Nucleus accumbens (tissue), 56 donors: ENCODE measurements at regions not wholly inside any gene's neighbourhood (a gene's known extent, or its start where the extent isn't known, plus 50 kb on each side); places are given as distances from the start of the nearest gene placed in this dataset.

Experiments
- DNase-seq, 56 donors: peaks; one replicate each; lab custom pipeline; 2025; lab: John Stamatoyannopoulos, UW

DNA sequence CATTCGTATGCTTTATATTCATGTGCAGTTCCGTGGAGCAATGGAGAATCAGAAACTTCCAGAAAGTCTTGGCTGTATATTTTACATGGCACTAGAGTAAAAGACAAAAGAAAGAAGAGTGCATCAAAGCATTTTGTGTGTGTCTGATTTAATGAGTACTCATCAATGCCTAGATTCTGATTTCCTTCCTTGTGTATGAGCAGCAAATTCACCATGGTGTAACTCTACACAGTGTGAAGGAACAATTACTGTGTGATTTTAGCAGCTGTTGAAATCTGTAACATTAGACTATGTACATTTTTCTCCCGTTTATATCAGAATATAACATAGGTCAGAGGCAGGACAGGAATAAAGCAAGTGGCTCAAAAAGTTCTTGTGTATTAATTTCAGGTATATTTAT is 102.0 kb upstream of the TSC22D2 start:
- no peak for DNase-seq

DNA sequence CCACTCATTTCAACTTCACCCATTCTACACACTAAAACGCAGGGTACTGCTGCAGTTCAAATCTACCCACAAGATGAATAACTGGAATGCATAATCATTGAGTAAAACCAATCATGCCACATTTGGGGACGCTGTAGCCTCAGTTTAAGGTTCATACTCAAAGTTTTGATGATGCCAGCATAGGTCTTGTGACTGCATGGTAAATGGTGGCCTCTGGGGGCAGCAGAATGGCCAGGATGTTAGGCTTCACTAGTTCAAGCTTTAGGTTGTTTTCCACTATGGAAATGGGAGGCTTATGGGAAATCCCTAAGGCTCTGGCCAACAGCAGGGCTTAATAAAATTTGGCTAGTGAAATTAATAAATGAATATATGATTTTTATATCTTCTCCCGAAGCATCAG is 104.3 kb upstream of the TSC22D2 start:
- no peak for DNase-seq

DNA sequence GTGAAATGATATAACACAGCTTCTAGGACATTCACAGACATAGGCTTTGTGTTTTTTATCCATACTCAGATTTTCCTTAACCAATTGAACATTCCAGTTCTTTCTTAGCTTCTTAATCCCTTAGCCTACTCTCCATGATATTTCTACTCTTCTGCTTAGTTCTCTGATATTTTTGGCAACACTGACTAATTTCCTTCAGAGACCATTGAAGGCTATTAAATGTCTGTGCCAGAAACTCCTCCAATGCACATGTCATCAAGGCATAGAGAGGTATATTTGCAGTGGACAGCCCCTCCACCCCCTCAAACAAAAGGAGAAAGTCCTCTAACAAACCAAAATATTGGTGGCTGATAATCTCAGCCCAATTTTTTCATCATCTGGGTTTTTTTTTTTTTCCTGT is 105.9 kb upstream of the TSC22D2 start:
- DNase-seq, result no peak

DNA sequence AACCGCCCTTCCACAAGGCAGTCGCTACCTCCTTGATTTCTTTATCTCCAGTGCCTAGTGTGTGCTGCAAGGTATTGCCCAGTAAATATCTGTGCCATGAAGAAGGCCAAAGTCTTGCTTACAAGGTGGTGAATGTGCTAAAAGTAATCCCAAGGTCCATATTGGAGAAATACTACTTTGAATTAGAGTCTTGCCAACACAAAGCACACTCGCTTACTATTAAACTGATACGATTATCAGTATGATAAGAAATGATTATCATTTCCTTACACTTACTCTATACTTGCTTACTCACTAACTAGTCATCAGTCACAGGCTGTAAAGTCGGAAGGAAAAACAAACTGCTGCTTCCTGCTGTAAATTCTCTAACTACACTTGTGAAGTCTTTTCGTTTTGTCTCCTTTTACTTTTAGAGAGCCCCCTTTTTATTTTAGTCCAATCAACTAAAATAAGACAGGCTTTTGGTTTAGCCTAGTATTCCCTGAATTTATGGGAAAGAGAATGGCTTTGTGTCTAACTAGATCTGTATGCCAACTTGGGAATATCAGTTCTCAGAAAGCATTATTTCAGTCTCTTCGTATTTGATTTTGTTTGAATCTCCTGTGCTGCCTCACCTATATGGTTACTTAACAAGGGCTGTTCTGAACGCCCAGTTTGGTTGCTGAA is 107.1 kb upstream of the TSC22D2 start:
- no peak for DNase-seq

DNA sequence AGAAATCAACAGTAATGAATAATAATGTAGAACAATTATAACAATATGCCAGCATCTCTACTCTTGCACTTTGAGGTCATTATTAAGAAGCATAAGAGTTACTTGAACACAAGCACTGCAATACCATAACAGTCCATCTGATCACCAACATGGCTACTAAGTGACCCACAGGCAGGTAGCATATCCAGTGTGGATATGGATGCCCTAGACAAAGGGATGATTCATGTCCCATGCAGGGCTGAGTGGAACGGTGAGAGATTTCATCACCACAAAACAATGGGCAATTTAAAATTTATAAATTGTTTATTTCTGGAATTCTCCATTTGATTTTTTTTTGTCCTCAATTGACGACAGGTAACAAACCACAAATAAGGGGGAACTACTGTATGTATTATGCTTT is 107.7 kb upstream of the TSC22D2 start:
- DNase-seq, result no peak

DNA sequence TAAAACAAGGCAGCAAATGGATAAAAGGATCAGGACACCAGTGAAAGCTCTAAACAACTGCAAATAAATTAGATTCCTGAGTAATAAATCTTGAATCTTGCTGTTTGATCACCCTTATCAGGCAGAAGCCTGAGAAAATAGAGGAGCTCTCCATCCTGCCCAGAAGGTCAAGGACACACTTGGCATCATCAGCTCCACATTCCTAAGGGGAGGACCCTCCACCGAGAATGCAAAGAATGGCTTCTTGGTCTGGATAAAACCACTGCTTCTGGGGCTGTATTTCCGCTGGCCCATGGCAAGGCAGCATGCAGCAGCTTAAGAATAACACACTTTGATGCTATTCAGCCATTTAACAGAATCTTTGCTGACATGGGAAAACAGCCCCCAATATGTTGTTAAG is 108.9 kb upstream of the TSC22D2 start:
- DNase-seq, result no peak

DNA sequence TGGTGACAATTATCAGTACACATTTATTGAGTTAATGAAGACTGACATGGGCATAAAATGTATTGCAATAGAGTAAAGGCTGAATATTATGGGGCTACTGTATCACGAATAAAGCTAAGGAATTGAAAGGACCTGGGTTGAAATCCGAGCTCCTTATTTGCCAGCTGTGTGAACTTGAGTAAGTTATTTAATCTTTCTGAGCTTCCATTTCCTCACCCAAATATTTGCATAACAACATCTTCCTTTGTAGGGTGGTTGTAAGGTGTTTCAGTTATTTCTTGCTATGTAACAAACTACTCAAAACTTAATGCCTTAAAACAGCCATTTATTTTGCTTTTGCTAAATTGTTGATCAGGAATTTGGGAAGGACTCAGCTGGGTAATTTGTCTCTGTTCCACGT is 111.1 kb upstream of the TSC22D2 start:
- no peak for DNase-seq

DNA sequence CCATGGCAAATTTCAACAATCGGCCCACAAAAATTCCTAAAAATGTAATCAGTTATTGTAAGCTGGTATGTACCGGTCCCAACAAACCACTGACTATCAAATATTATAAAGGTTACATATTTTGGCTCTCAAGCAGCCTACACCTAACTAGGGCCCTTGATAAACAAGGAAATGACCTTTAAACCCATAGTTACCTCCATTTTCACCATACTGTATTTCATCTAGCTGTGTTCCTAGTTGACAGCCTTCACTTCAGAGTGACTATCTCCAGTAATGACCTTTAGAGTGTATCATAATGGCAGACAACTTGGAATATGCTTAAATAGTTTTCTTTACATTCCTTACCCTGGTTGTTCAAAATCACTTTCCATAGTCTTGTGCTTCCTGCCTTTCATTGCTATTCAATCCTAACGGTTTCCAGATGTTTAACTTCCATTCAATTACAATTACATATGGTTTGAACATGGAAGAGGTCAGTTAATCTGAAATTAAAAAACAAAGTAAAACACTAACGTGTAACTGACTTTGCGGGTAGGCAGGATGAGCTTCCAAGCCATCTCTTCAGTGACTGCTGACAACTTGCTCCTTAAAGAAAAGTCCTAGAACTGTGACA is 111.9 kb upstream of the TSC22D2 start:
- DNase-seq, result no peak

DNA sequence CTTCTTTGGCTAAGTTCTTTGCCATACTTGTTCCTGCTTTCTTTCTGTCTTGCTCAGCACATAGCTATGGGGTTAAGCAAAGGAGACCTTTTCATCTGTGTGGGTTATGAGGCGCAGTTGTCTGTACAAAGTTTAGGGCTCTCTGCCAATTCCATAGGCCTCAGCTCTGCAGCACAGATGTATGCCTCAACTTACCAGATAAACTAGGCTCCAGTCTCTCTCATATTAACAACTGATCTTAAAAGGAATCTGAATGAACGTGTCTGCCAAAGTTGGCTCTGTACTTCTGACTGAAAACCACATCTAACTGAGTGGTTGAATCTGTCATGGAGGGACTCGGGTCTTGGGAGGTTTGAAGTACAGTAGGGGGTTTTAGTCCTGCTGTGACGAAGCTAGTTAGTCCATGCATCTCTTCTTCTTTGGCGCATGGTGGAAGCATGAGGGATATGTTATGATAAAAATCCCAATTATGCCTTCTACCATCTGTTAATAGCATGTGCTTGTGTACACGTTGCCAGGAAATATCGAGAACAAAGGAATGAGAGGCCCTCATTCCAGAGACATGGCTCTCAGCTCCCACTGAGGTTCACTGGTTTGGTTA is 114.6 kb upstream of the TSC22D2 start:
- DNase-seq, result no peak

DNA sequence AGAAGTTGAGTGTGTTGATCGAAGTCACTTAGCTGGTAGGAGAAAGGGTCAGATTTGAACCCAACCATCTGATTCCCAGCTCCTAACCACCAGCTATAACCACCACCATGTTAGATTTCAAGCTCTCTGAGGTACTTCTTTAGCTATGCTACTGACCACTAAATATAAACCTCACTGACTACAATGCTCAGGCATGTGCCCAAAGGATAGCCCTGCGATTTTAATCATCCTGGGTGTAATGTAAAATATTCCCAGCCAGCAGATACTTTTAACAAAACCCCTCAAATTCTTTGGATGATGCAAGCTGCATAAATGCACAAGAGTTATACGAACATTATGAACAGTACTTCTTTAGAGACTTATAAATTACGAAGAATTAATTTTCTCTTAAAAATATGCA is 115.2 kb upstream of the TSC22D2 start:
- no peak for DNase-seq

DNA sequence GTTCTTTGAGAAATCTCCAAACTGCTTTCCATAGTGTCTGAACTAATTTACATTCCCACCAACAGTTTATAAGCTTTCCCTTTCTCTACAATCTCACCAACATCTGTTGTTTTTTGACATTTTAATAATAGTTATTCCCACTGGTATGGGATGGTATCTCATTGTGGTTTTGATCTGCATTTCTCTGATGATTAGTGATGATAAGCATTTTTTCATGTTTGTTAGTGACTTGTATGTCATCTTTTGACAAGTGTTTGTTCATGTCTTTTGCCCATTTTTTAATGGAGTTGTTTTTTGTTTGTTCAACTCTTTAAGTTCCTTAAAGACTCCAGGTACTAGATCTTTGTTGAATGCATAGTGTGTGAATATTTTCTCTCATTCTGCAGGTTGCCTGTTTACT is 116.6 kb upstream of the TSC22D2 start:
- no peak for DNase-seq

DNA sequence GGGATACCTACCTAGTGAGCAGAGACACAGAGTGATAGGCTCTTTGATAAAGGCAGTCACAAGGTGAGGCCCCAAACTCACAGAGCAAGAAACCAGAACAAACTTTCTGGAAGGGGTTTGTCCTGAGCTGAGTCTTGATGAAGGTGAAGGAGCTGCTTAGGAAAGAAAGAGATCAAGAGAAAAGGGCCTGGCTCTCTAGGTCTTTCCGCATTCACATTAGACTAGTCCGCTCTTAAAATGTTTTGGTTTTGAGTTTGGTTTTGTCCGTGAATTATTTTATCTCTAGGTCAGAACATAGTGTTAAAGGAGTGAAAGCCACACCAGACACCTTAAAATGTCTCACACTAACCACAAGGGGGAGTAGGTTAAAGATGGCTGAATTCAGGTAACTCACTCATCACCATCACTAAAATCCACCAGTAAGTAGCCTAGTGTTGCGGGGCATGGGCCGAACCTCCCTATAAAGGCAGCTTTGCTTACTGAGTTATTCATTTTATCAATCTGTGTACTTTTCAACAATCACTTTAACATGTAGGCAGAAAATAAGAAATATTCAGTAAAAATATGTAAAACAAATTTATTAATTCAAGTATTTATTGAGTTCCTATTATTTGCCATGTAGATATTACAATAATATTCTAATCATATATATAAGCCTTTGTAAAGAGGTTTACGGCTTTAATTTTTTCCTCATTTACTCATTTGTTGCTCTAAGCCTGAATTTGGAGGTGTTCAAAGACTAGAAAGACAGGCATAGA is 121.5 kb upstream of the TSC22D2 start:
- no peak for DNase-seq

DNA sequence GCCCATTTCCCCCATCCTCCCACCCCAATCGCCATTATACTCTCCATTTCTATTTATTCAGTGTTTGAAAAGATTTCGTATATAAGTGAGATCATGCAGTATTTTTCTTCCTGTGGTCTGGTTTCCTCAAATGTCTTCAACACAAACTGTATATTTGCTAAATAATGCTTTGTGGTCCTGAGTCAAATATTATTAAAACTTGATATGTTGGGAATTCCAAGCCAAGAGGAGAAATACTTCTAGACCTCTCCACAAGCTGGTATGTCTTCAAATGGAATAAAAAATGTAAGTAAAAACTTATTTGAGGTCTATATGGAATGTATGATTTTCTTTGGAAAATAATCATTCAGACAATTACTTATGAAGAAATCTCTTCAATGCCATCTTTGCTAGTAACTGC is 122.5 kb upstream of the TSC22D2 start:
- no peak for DNase-seq

DNA sequence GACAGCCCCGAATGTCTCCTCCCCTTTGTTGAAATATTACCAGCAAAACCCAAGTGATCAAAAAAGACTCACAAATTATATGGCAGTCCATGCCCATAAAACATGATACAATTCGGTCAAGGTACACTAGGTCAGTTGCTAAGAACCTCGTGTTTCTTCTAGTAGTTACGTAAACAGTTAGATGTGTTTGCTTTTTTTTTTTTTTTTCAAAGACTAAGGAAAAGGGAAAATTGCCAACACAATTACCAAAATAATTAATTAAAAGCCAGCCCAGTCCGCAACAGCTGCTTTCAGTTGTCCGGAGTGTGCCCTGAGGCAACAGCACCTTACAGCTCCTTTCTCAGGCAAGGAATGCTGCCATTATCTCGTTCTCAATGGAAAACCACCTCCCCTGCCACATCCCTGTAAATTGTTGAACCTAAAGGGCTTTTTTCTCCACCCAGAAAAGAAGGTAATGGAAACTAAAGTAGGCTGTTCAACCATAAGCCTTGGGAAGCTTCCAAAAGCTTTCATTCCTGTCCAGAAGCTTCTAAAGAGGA is 129.2 kb upstream of the TSC22D2 start:
- DNase-seq, result no peak

DNA sequence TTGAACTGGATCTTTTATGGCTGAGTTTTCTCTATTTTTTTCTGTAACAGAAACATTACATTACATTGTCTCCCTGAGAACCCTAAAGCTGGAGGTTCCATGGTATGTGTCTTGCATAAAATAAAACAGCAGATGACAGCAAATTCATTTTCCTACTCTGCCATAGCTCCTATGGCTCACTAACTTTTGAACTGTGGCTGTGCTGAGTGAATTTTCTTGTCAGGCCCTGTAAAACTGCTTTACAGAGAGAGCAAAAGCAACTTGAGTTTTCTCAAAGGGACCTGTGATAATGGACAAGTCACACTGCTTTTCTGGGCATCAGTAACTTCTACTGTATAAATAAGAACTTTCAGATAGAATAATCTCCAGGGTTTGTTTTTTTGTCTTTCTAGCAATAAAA is 129.9 kb upstream of the TSC22D2 start:
- no peak for DNase-seq

DNA sequence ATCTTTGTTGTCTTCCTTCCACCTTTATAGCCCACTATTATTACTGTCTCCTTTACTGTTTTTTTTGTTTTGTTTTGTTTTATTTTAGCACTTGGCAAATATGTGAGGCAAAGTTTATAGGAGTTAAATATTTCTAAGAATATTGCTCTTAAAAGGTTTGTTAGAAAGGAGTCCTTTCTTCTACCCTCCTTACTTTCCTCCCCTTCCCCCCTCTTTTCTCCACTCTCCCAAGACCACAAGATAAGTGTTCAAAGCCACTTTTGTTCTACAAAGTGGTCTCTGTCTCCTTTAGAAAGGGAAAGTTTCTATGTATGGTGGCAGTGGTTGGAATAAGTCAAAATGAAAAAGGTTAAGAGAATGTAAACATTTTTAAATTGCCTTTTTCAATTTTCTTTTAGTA is 130.7 kb upstream of the TSC22D2 start:
- DNase-seq, result no peak

DNA sequence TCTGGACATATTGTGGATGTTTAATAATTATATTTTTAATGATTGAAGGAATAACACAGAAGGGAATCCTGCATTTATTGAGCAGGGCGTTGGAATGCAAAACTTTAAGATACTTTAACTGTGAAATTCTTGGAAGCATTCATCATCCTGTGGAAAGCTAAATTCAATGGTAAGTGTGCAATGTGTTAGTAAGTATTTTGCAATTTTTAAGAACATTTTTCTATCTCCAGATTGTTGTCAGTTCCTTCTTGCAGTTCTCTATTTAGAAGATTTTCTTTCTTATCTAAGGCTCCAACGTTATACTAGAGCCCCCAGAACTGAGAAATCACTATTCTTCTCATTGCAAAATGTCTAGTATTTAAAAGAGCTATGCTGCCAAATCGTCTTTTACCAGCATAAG is 132.2 kb upstream of the TSC22D2 start:
- DNase-seq, result no peak

DNA sequence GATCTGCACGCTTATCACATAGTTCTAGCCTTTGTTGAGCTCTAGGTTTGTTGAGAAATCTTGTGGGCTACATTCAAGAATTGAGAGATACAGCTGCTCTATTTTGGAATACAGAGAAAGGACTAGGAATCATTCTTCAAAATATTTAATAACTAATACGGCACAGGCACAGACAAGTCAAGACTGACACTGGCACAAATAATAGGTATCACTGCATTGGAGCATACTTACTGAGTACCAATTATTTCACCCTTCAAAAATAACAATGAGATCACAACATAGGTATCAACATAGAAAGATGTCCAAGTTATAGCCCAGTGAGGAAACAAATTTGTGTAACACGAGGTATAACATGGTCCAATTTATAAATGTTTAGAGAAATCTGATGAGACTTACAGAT is 133.7 kb upstream of the TSC22D2 start:
- no peak for DNase-seq

DNA sequence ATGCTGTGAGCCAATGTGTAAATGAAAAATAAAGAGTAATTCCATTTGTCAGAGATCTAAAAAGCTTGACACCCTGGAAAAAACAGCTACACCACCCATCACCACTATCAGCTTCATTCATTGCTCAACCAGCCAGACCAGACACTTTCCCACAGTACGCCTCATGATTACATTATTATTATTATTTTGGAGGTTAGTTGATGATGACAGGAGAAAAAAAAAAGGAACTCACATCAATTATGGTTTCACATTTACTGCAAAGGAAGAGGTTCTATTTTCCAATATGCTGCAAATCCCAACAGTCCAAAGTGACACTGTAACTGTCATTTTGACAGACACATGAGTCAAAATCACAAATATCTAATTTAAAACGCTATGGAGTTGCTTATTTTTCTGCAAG is 134.7 kb upstream of the TSC22D2 start:
- DNase-seq, result no peak

DNA sequence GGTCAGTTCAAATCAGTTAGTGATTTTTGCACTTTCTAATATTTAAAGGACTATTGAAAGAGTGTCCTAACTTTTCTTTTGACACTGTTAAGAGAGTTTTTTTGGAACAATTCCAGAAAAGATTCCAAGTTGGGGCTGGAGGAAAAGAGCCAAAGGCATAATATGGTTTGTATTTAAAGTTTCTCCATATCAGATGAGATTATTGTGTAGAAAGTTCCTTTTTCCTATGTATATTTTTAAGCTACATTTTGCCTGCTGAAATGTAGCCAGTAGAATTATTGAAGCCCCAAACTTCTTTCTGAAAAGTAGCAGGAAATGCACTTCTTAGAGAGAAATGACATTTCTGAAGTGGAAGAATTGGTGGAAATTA is 136.5 kb upstream of the TSC22D2 start:
- DNase-seq, result no peak

DNA sequence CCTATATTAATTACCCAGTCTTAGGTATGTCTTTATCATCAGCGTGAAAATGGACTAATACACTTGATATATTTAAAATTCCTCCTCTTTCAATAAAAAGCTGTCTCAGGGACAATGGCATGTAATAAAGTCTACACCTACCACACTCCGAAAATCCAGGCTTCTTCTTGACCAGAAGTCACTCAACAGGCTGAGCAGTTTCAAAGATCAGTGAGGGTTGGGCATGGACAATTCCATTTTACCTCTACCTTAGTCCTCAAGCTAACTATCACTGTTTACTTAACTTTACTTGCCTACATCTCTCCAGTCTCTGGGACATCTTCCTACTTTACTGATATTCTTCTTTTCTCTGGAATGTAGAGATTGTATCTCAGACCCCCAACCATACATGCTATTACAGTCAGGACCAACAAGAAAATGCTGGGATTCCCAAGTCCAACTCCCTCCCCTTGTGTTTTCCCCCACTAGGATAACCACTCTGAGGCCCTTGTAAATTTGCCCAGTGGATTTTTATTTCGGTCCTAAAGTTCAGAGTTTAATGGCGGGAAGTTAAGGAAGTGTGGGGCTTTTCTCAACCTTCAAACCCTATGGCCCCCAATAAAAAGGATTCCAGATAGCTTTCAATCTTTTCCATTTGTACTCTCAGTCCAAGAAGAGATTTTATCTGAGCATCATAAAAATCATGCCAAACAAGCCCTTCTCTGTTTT is 137.1 kb upstream of the TSC22D2 start:
- DNase-seq, result no peak
